ENCODE measurements at regions not wholly inside any gene's neighbourhood (a gene's known extent, or its start where the extent isn't known, plus 50 kb on each side); places are given as distances from the start of the nearest gene placed in this dataset.

DNA sequence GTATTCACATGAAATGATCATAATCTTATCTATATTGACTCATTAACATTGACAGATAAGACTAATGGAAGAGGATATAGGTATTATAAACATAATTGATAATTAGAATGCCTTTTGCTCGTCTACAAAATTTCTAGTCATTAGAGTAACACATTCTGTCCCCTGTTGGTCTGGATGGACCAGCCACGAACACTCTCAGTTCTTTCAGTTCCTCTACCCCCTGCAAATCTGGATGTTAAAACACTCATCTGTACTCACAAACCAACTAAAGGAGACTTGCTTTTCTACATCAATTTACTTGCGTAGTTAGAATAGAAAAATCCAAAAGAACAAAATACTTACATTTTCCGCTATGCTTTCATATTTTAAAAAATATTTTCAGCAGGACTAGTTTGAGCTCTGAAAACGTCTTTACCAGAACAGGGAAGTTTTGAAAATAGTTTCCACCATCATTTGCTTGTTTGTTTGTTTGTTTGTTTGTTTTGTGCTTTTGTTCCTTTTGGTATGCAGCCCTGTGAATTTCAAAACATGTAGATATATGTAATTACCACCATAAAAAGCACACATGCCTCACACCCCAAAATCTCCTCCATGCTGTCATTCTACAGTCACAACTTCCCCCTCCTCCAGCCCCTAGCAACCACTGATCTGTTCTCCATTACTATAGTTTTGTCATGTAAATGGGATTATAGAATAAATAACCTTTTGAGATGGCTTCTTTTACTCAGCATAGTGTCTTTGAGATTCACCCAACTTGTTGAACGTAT is 103.8 kb downstream of the FZD1 start:
- H3K27ac ChIP-seq, result no peak overlapping the region
- TF ChIP-seq, protein P1, sequence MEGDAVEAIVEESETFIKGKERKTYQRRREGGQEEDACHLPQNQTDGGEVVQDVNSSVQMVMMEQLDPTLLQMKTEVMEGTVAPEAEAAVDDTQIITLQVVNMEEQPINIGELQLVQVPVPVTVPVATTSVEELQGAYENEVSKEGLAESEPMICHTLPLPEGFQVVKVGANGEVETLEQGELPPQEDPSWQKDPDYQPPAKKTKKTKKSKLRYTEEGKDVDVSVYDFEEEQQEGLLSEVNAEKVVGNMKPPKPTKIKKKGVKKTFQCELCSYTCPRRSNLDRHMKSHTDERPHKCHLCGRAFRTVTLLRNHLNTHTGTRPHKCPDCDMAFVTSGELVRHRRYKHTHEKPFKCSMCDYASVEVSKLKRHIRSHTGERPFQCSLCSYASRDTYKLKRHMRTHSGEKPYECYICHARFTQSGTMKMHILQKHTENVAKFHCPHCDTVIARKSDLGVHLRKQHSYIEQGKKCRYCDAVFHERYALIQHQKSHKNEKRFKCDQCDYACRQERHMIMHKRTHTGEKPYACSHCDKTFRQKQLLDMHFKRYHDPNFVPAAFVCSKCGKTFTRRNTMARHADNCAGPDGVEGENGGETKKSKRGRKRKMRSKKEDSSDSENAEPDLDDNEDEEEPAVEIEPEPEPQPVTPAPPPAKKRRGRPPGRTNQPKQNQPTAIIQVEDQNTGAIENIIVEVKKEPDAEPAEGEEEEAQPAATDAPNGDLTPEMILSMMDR (IDR thresholded peaks at IDR 0.05), result no peak
- TF ChIP-seq ZFX (IDR thresholded peaks at IDR 0.05; ENCODE audit: borderline replicate concordance), result no peak

DNA sequence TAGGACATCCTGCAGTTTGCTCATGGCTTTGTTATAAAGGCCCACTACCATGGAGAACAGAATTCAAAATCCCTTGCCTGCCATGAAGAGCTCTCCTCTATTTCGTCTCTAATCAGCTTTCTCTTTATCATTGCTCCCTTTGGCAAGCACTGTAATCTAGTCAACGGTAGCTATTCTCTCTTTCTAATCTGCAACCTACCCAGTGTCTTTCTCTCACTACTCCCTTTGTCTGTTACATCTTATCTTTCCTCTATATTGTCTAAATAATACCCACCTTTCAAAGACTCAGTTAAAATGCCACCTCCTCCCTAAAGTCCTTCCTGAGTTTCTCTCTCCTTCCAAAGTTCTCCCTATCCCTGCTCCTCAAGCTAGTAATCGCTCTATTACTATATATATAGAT is 108.1 kb downstream of the FZD1 start:
- no peak overlapping the region for H3K27ac ChIP-seq
- TF ChIP-seq, protein P1 (IDR thresholded peaks at IDR 0.05), result no peak
- TF ChIP-seq ZFX (IDR thresholded peaks at IDR 0.05; ENCODE audit: borderline replicate concordance), result no peak

DNA sequence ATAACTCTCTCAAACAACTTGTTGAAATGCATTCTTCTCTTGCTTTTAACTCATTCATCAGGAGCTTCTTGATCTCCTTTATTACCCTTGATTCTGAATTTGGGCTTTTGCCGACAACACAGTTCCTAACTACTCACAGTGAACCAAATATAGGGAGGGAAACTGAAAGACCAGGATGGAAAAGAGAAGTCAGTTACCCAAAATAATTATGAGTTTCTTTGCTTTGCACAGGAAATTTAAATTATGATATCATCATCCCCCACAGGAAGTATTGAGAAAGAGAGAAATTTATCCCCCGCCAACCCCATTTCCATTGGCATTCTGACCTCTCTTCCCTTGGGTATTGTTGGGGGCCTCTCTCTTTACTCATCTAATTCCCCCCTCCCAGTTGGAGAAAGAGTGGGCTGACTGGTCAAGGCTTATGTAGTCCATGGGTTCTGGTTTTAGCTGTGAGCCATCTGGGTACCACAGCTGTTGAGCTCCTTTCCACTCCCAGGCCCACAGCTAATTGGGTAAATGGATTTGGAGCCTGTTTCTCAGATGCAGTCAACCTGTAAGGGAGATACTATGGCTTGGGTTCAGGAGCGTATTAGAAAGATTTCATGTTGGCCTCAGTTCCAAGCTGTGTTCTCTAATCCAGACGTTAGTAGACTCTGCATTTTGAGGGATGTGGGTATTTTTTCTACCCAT is 109.0 kb downstream of the FZD1 start:
- H3K27ac ChIP-seq, result no peak overlapping the region
- TF ChIP-seq, protein P1 (IDR thresholded peaks at IDR 0.05), result no peak
- no peak for TF ChIP-seq ZFX (IDR thresholded peaks at IDR 0.05; ENCODE audit: borderline replicate concordance)

DNA sequence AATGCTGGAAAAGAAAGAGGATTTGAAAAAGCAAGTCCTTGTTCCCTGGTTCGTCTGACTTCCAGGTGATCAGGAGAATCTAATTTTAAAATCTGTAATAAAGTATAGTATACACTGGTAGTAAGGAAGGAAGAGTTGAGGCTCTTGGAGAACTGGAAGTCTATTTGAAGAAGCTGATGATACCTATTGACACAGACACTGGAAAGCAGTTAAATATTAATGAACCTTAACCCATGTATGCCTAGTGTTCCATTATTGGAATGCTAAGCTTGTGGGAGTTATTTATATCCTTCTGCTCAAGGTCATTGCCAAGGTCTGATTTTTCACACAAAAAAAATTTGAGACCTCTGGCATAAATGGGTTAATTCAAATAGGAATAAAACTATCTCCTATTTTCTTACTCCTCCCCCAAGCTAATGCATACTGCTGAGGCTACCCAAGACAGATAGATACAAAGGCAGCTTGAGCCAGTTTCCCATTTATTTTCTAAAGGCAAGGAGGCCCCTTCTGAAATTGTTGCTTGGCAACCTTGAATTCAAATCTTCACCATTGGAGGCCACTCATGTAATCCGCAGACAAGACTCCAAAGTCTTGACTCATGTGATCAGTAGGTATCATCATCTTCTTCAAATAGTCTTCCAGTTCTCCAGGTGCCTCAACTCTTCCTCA is 110.2 kb downstream of the FZD1 start:
- TF ChIP-seq ZFX (IDR thresholded peaks at IDR 0.05; ENCODE audit: borderline replicate concordance), result no peak
- TF ChIP-seq, protein P1 (IDR thresholded peaks at IDR 0.05), result no peak
- no peak overlapping the region for H3K27ac ChIP-seq

DNA sequence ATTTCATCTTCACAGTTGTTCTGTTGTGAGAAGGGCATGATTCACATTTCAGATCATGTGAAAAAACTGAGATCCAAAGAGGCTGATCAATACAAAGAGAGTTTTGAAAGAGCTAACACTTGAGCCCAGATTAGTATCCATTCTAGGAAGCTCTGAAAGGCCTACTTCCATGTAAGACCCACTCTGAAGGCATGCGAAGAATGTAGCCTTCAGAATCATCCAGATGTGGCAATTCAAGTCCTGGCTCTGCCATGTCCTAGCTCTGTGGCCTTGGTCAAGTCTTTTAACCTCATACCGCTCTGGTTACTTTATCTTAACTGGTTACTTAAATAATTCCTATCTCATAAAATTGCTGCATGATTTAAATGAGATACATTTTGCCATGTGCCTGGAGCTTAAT is 111.1 kb downstream of the FZD1 start:
- H3K27ac ChIP-seq, result no peak overlapping the region
- TF ChIP-seq, protein P1 (IDR thresholded peaks at IDR 0.05), result no peak
- TF ChIP-seq ZFX (IDR thresholded peaks at IDR 0.05; ENCODE audit: borderline replicate concordance), result no peak

DNA sequence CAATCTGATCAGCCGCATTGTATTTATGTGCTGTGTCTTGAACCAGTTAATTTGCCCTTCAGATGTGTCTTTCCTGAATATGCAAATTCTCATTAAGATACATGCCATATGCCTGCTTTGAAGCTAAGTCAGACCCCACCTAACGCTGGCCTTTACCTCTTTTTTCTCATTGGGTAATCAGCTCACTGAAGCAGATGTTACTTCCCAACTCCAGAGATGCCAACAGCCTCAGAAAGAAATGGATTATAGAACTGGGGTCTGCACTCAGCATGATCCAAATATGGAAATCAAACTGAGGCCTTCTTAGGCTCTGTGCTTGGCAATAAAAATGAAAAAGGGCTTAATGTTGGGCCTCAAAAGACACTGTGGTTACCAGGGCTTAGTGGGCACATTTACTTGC is 113.9 kb downstream of the FZD1 start:
- H3K27ac ChIP-seq, result no peak overlapping the region
- no peak for TF ChIP-seq ZFX (IDR thresholded peaks at IDR 0.05; ENCODE audit: borderline replicate concordance)
- TF ChIP-seq, protein P1 (IDR thresholded peaks at IDR 0.05), result no peak

DNA sequence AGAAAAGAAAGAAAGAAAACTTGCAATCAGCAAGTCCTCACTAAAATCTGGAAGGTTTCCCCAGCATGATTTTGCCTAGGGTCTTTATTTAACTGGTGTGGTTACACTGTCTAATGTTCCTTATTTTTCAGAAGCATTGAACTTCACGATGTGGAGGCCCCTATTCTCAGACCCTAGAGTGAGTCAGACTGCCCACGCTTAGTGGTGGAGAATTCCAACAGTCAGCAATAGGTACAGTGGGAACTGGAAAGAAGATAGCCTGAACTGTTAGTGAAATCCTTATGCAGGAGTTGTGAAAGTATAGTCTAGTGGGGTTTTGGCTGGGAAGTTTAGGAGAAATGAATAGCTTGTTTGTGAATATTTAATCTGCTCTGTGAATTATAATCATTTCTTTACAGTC is 115.0 kb downstream of the FZD1 start:
- no peak overlapping the region for H3K27ac ChIP-seq

More for the DNA sequence above, 115.0 kb downstream of the FZD1 start:
- no peak for TF ChIP-seq ZFX (IDR thresholded peaks at IDR 0.05; ENCODE audit: borderline replicate concordance)
- TF ChIP-seq, protein P1 (IDR thresholded peaks at IDR 0.05), result no peak

Measured in 22Rv1 (cell line).